PC-3 (cell line): ENCODE measurements at regions not wholly inside any gene's neighbourhood (a gene's known extent, or its start where the extent isn't known, plus 50 kb on each side); places are given as distances from the start of the nearest gene placed in this dataset.

Experiments
- EZH2 ChIP-seq: fragments of 300-600 bp; sonication (generic); IDR thresholded peaks from one replicate; pipeline ENCODE4 v1.6.1; 2017; ENCODE audit warnings: antibody characterized with exemption, mild to moderate bottlenecking, low read length; ENCODE audit not compliant: unreplicated experiment
- EZH2phosphoT487 ChIP-seq: fragments of 300-600 bp; sonication (generic); IDR thresholded peaks from 2 replicates; pipeline ENCODE4 v1.6.1; 2018; ENCODE audit warnings: mild to moderate bottlenecking, antibody characterized with exemption, low read length, borderline replicate concordance
- TF ChIP-seq, protein P1 (sequence below): fragments of 300-600 bp; sonication (generic); conservative IDR thresholded peaks from 2 replicates; pipeline ENCODE4 v1.5.1; 2017; ENCODE audit warnings: antibody characterized with exemption, low read depth, mild to moderate bottlenecking, low read length

GRCh38 chr11:115700981-115701875 lies 197.0 kb upstream of the CADM1 start:
- TF ChIP-seq, protein P1, sequence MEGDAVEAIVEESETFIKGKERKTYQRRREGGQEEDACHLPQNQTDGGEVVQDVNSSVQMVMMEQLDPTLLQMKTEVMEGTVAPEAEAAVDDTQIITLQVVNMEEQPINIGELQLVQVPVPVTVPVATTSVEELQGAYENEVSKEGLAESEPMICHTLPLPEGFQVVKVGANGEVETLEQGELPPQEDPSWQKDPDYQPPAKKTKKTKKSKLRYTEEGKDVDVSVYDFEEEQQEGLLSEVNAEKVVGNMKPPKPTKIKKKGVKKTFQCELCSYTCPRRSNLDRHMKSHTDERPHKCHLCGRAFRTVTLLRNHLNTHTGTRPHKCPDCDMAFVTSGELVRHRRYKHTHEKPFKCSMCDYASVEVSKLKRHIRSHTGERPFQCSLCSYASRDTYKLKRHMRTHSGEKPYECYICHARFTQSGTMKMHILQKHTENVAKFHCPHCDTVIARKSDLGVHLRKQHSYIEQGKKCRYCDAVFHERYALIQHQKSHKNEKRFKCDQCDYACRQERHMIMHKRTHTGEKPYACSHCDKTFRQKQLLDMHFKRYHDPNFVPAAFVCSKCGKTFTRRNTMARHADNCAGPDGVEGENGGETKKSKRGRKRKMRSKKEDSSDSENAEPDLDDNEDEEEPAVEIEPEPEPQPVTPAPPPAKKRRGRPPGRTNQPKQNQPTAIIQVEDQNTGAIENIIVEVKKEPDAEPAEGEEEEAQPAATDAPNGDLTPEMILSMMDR: no peak
- TF ChIP-seq EZH2 (no peak), EZH2phosphoT487 (no peak)
